ENCODE measurements at regions not wholly inside any gene's neighbourhood (a gene's known extent, or its start where the extent isn't known, plus 50 kb on each side); places are given as distances from the start of the nearest gene placed in this dataset.

- H3K4me3 ChIP-seq = no peak overlapping the region
- H3K27ac ChIP-seq = no peak overlapping the region
- intact Hi-C loops (cut with DNase I; ENCODE audit: low total_unique reads) = no loop called here
- DNase-seq = no peak
- H3K36me3 ChIP-seq = no peaks in the 10 kb centered on the region
- H3K4me1 ChIP-seq = peaks cover 19 to 24% of the 10 kb centered on the region in 2 donors
- TF ChIP-seq POLR2A (IDR thresholded peaks at IDR 0.05) = no peak
- no peak for TF ChIP-seq CTCF (IDR thresholded peaks at IDR 0.05 in 4 of 5, conservative IDR thresholded peaks at IDR 0.05 in 1 of 5)
- in situ Hi-C loops (cut with MboI; ENCODE audit: low sequenced_read_pairs in 4 of 4) = no loop called here
- H3K9me3 ChIP-seq = no peaks in the 10 kb centered on the region
- no peak for ATAC-seq
- no peaks in the 10 kb centered on the region for H3K27me3 ChIP-seq
These were observed 117.0 kb upstream of the MDM1 start for GRCh38 chr12:68449196-68449595.

- Histone ChIP-seq H3K36me3 (no peaks in the 10 kb centered on the region), H3K9me3 (no peaks in the 10 kb centered on the region), H3K4me3 (no peak overlapping the region), H3K27me3 (no peaks in the 10 kb centered on the region), H3K27ac (no peak overlapping the region), H3K4me1 (peaks cover 19 to 25% of the 10 kb centered on the region in 2 donors)
- no peak for TF ChIP-seq POLR2A (IDR thresholded peaks at IDR 0.05)
- TF ChIP-seq CTCF (IDR thresholded peaks at IDR 0.05 in 4 of 5, conservative IDR thresholded peaks at IDR 0.05 in 1 of 5) = no peak
- intact Hi-C loops (cut with DNase I; ENCODE audit: low total_unique reads) = no loop called here
- in situ Hi-C loops (cut with MboI; ENCODE audit: low sequenced_read_pairs in 4 of 4) = no loop called here
- DNase-seq (no peak), ATAC-seq (no peak)
These were observed 118.7 kb upstream of the MDM1 start for GRCh38 chr12:68450947-68451260.

- Histone ChIP-seq H3K36me3 (no peaks in the 10 kb centered on the region), H3K27ac (no peak overlapping the region), H3K9me3 (no peaks in the 10 kb centered on the region), H3K27me3 (no peaks in the 10 kb centered on the region), H3K4me1 (peaks cover 19 to 30% of the 10 kb centered on the region in 2 donors), H3K4me3 (peak overlapping the region in 1 of 4 donors; percentile 2)
- intact Hi-C loops (cut with DNase I; ENCODE audit: low total_unique reads) (no loop called here), in situ Hi-C loops (cut with MboI; ENCODE audit: low sequenced_read_pairs in 4 of 4) (no loop called here)
- DNase-seq (peak in 1 of 2 donors; percentile 16), ATAC-seq (peak in 1 of 2 donors; percentile 43)
- TF ChIP-seq POLR2A (IDR thresholded peaks at IDR 0.05) (no peak), CTCF (IDR thresholded peaks at IDR 0.05 in 4 of 5, conservative IDR thresholded peaks at IDR 0.05 in 1 of 5) (no peak)
These were observed 119.3 kb upstream of the MDM1 start for GRCh38 chr12:68451261-68452077.

- ATAC-seq (no peak), DNase-seq (no peak)
- TF ChIP-seq POLR2A (IDR thresholded peaks at IDR 0.05) (no peak), CTCF (IDR thresholded peaks at IDR 0.05 in 4 of 5, conservative IDR thresholded peaks at IDR 0.05 in 1 of 5) (no peak)
- in situ Hi-C loops (cut with MboI; ENCODE audit: low sequenced_read_pairs in 4 of 4) = no loop called here
- no peak overlapping the region for H3K27ac ChIP-seq
- peaks cover 18 to 30% of the 10 kb centered on the region in 2 donors for H3K4me1 ChIP-seq
- H3K36me3 ChIP-seq = no peaks in the 10 kb centered on the region
- intact Hi-C loops (cut with DNase I; ENCODE audit: low total_unique reads) = no loop called here
- H3K9me3 ChIP-seq = no peaks in the 10 kb centered on the region
- no peak overlapping the region for H3K4me3 ChIP-seq
- H3K27me3 ChIP-seq = no peaks in the 10 kb centered on the region
These were observed 120.0 kb upstream of the MDM1 start for GRCh38 chr12:68452078-68452715.
